Brain microvascular endothelial cell (primary cell): ENCODE measurements at regions not wholly inside any gene's neighbourhood (a gene's known extent, or its start where the extent isn't known, plus 50 kb on each side); places are given as distances from the start of the nearest gene placed in this dataset.

ENCODE experiments used
- DNase-seq: peaks from one replicate; pipeline ENCODE4 v3.0.0-alpha.2; 2020
- H3K27ac ChIP-seq: fragments of 250-450 bp; sonication (Bioruptor Pico); 2 replicates; pipeline ENCODE4 v1.5.1; 2020; ENCODE audit warnings: mild to moderate bottlenecking, moderate library complexity
- H3K27me3 ChIP-seq: fragments of 250-450 bp; sonication (Bioruptor Pico); replicated peaks from 2 replicates; pipeline ENCODE4 v1.5.1; 2020; ENCODE audit warnings: mild to moderate bottlenecking
- H3K36me3 ChIP-seq: fragments of 250-450 bp; sonication (Bioruptor Pico); replicated peaks from 2 replicates; pipeline ENCODE4 v1.5.1; 2020; ENCODE audit warnings: mild to moderate bottlenecking
- H3K4me3 ChIP-seq: 2 replicates; pipeline ENCODE4 v1.5.1; 2011; ENCODE audit warnings: low read depth, mild to moderate bottlenecking, control low read depth, low read length, moderate library complexity
- in situ Hi-C: cut with HindIII; loops from 2 replicates; pipeline ENCODE4 v1.10.0; 2017; ENCODE audit warnings: low sequenced_read_pairs, low pct_ligation_motif_present
- TF ChIP-seq, protein P1 (sequence below): IDR thresholded peaks from 2 replicates; pipeline ENCODE4 v1.5.1; 2011; ENCODE audit warnings: low read depth, mild to moderate bottlenecking, moderate library complexity, low read length, control low read depth, inconsistent platforms; ENCODE audit errors: missing control alignments

DNA sequence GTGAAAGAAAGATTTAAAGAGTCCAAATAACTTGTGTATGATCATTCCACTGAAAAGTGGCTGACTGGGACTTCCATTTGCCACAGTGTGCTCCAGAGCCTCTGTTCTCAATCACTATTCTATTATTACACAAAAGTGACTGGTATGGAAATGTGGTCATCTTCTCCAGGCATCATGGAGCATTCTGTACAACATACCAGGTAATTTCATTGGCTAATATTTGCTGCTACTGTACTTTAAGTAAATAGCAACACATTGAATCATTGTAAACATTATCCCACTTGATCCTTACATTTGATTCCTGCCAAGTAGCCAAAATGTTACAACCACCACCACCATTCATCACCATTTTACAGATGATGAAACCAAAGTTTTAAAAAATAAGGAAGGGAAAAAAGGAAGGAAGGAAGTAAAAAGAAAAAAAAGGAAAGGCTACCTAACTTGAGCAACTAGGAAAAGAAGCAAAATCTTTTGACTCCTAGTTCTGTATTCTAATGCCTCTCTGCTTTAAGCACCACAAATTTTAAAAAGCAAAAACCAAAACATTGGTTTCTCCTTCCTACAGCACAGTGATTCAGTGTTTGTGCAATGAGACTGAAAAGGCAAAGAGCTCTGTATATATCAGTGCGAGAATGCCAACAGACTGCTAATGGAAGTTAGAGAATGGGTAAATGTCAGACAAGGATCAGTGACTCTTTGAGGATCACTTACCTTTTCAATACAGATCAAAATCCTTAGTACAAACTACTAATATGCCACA, 361.4 kb upstream of the PTBP2 start:
- Histone ChIP-seq H3K27me3 (no peaks in the 10 kb centered on the region), H3K4me3 (no peak overlapping the region), H3K27ac (no peak overlapping the region), H3K36me3 (no peaks in the 10 kb centered on the region)
- in situ Hi-C loops, result no loop called here
- DNase-seq, result no peak
- TF ChIP-seq, protein P1, sequence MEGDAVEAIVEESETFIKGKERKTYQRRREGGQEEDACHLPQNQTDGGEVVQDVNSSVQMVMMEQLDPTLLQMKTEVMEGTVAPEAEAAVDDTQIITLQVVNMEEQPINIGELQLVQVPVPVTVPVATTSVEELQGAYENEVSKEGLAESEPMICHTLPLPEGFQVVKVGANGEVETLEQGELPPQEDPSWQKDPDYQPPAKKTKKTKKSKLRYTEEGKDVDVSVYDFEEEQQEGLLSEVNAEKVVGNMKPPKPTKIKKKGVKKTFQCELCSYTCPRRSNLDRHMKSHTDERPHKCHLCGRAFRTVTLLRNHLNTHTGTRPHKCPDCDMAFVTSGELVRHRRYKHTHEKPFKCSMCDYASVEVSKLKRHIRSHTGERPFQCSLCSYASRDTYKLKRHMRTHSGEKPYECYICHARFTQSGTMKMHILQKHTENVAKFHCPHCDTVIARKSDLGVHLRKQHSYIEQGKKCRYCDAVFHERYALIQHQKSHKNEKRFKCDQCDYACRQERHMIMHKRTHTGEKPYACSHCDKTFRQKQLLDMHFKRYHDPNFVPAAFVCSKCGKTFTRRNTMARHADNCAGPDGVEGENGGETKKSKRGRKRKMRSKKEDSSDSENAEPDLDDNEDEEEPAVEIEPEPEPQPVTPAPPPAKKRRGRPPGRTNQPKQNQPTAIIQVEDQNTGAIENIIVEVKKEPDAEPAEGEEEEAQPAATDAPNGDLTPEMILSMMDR, result no peak

DNA sequence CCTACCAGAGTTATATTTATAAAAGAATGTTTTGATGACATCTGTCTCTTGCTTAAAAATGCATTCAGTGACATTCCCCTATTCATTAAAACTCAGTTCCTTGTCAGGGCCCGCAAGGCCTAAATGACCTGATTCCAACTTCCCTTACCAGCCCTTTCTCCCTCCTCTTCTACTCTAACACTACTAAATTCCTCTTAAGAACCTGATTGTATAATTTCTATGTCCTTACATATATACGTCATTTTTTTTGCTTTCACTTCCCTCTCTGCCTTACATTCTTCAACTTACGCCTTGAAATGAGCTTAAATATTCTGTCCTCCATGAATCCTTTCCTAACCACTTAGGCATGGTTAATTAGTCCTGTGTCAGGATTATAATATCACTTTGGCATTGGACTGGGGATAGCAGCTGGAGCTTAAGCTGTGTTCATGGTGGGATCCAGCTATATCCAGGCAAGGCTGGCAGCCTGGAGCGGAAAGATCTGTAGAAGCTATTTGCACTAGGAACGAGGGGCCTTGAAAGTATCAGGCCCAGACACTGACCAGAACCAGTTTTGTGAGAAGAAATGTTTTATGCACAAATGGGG, 360.2 kb upstream of the PTBP2 start:
- H3K27me3 ChIP-seq, result no peaks in the 10 kb centered on the region
- no peak overlapping the region for H3K27ac ChIP-seq

DNA sequence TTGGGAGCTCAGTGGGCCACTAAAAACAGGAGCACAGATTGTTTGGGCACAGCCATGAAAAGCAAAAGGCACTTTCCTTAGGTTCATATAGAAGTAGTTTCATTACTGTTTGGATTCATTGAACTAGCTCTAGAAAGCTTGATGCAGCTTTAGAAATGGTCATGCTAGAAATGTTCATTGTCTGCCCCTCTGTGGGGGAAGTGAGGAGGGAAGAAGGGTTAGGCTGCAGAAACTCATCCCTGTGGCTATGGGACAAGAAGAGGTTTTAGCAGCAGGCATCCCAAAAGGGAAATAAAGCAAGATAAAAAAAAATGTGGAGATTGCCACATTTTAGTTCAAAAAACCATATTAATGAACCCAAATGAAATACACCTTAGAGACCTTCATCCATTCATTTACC, 359.6 kb upstream of the PTBP2 start:
- no peak for DNase-seq
- Histone ChIP-seq H3K36me3 (no peaks in the 10 kb centered on the region), H3K27ac (no peak overlapping the region), H3K27me3 (no peaks in the 10 kb centered on the region), H3K4me3 (no peak overlapping the region)
- in situ Hi-C loops, result no loop called here
- TF ChIP-seq, protein P1, result no peak

More for the DNA sequence above, 360.2 kb upstream of the PTBP2 start:
- Histone ChIP-seq H3K4me3 (no peak overlapping the region), H3K36me3 (no peaks in the 10 kb centered on the region)
- in situ Hi-C loops, result no loop called here
- TF ChIP-seq, protein P1, result no peak
- no peak for DNase-seq

DNA sequence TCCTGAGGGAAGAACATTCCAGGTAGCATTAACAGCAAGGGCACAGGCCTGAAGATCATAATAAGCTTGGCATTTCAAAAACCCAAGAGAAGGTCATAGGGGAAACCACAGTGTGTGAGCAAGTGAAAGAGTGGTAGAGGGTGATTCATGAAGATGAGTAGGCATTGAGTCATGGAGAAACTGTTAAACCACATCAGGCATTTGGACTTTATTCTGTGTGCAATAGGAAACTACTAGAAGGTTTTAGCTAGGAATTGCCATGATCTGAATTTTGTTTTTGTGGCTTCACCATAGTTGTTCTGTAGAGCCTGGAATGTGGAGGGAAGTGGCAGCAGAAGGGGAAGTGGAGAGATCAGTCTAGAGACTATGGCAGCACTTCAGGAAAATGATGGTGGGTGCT, 359.0 kb upstream of the PTBP2 start:
- TF ChIP-seq, protein P1, result no peak
- peak; percentile 94 for DNase-seq
- Histone ChIP-seq H3K27me3 (no peaks in the 10 kb centered on the region), H3K4me3 (no peak overlapping the region), H3K36me3 (no peaks in the 10 kb centered on the region), H3K27ac (peak overlapping the region; percentile 48)
- in situ Hi-C loops, result no loop called here

DNA sequence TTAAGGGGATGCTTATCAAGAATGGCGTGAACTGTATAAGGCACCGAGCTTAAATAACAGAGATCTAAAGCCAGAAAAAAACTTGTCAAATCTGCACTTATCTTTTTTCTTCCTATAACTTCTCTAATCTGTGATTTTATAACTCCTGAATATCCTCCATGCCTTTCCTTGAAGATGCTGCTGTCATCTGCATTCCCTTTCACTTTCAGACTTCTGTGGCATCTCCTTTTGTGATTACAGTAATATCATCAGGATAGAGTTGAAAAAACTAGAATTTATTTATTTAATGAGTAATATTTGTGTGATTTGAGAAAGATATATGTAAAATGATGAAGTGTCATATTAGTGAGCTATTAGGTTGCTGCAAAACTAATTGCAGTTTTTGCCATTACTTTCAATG, 357.8 kb upstream of the PTBP2 start:
- no peak for DNase-seq

More for the DNA sequence above, 357.8 kb upstream of the PTBP2 start:
- H3K27me3 ChIP-seq, result no peaks in the 10 kb centered on the region
- no peak overlapping the region for H3K4me3 ChIP-seq
- in situ Hi-C loops, result no loop called here
- TF ChIP-seq, protein P1, result no peak
- H3K27ac ChIP-seq, result no peak overlapping the region
- no peaks in the 10 kb centered on the region for H3K36me3 ChIP-seq
